GM12891 (cell line): ENCODE measurements at regions not wholly inside any gene's neighbourhood (a gene's known extent, or its start where the extent isn't known, plus 50 kb on each side); places are given as distances from the start of the nearest gene placed in this dataset.

Experiments used
- DNase-seq: peaks from one replicate; pipeline ENCODE4 v3.0.0; 2011; ENCODE audit warnings: low spot score; ENCODE audit not compliant: insufficient read length
- FAIRE-seq: peaks from 2 replicates; lab custom pipeline; 2011; peaks lifted over from hg19 to GRCh38; lab: Jason Lieb, UNC
- PAX5 ChIP-seq: IDR thresholded peaks from 2 replicates; pipeline ENCODE4 v1.6.1; 2011; ENCODE audit warnings: low read length, moderate library complexity, mild to moderate bottlenecking; ENCODE audit not compliant: insufficient read depth, severe bottlenecking
- POLR2A ChIP-seq: IDR thresholded peaks from 2 replicates; pipeline ENCODE4 v1.6.1; 2011; ENCODE audit warnings: low read depth, low read length, control low read depth
- POLR2AphosphoS5 ChIP-seq: IDR thresholded peaks from 2 replicates; pipeline ENCODE4 v1.6.1; 2011; ENCODE audit warnings: low read depth, low read length, control low read depth
- POU2F2 ChIP-seq: IDR thresholded peaks from 2 replicates; pipeline ENCODE4 v1.6.1; 2011; ENCODE audit warnings: low read depth, mild to moderate bottlenecking, control low read depth, low read length, moderate library complexity
- SPI1 ChIP-seq: IDR thresholded peaks from 2 replicates; pipeline ENCODE4 v1.6.1; 2011; ENCODE audit warnings: low read depth, low read length, control low read depth
- TAF1 ChIP-seq: IDR thresholded peaks from 2 replicates; pipeline ENCODE4 v1.6.1; 2011; ENCODE audit warnings: low read depth, low read length, control low read depth

DNA sequence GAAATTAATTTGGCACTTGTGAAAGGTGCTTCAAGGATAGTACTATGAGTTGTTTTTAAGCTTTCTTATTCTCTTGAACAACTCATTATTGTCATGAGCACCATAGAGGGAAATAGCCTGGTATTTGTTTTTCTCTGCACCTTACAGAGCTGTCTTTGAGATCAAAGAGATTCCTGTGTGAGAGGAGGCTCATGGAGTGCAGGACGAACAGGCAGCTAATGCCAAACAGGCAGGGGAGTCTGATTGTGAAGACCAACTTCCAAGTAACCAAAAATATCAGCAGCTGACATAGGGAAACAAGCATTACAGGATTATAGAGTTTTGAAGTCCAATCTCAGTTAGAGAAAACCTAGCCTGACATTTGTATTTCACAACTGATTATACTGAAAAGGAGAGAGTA is 110.6 kb upstream of the TENT5A start:
- no peak for FAIRE-seq
- no peak for DNase-seq
- TF ChIP-seq SPI1 (no peak), POU2F2 (no peak), PAX5 (no peak)

DNA sequence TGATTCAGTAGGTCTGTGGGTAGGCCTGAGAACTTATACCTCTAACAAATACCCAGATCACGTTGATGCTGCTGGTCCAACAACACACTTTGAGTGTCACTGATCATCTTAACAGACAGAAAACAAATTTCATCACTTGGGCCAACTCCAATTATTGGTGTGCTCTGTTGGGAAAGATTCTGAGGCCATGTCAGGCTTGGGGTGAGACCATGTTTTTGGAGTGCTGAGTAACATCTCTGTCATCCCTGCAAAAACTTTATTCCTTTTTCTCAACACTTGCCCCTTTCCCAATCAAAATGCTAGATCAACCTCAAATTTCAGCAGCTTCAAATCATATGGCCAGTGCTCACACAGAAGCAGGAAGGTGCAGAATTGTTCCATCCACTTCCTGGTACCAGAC is 108.8 kb upstream of the TENT5A start:
- no peak for DNase-seq
- no peak for FAIRE-seq
- TF ChIP-seq POU2F2 (no peak), POLR2AphosphoS5 (no peak), SPI1 (no peak), TAF1 (no peak), PAX5 (no peak), POLR2A (no peak)

DNA sequence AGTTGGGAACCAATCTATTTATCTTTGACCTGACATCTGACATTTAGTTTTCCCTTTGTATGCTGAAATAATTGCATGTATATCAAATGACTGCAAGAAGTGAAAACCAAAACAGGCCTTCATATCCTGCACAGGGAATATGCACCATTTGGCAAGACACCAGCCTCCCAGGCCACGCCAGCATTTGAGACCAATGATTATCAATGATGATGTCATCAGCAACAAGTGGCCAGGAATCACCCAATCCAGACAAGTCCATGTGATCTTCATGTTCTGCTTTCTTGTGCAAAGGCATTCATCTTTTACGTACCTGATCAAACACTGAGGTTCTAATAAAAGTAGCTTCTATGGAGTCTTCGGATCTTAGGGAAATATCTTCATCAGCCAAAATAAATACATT is 107.4 kb upstream of the TENT5A start:
- DNase-seq = no peak
- no peak for FAIRE-seq
- no peak for TF ChIP-seq PAX5
- TF ChIP-seq SPI1 = no peak
- no peak for TF ChIP-seq POLR2A
- TF ChIP-seq TAF1 = no peak
- TF ChIP-seq POU2F2 = no peak
- TF ChIP-seq POLR2AphosphoS5 = no peak

DNA sequence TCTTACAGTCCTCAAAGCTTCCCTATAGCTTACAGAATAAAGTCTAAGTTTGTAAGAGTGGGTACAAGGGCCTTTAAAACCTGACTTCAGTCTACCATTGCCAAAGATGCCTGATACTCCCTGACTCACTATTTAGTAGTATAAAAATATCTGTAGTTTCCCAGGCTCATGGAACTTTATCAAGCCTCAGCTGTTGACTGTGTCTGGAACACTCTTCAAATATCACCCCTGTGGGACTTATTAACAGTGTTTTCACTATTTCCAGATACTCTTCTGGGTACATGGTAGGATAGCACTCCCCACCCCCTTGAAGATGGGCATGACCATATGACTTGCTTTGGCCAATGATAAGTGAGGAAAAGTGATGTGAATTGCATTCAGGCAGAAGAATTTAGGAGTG is 105.3 kb upstream of the TENT5A start:
- no peak for DNase-seq
- TF ChIP-seq PAX5 (no peak), SPI1 (no peak), POU2F2 (no peak), POLR2A (no peak), POLR2AphosphoS5 (no peak), TAF1 (no peak)
- no peak for FAIRE-seq

DNA sequence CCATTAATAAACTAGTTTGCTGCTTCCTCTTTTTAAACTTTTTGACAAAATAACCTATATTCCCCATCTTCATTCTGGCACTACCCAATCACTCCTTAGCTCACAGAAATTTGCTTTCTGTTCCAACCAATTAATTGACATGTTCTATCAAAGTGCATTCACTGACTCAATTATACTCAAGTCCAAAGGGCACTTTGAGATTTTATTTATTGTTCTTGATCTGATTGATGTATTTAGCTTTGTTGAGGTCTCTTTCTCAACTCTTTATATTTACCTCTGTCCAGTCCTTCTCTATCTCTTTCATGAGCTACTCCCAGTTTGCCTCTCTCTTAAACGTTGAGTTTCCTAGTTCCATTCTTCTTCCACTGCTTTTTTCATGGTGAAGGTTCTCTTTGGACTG is 104.4 kb upstream of the TENT5A start:
- no peak for DNase-seq
- FAIRE-seq = no peak
- no peak for TF ChIP-seq SPI1
- TF ChIP-seq POLR2A = no peak
- TF ChIP-seq POLR2AphosphoS5 = no peak
- TF ChIP-seq POU2F2 = no peak
- TF ChIP-seq TAF1 = no peak
- no peak for TF ChIP-seq PAX5

DNA sequence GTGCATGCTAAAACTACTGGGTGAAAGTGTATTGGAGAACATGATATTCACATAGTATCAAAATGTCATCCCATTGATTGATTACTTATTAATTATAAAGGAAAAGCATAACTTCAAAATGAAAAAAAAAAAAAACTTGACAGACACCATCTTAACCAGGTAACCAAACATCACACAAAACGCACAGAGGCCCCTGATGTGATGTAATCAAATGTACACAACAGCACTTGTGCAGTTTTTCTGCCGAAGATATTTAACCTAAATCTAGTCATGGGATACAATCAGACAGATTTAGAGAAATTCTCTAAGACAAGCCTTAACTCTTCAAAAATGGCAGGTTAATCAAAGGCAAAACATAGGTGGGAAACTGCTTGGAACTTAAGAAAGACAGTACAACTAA is 102.0 kb upstream of the TENT5A start:
- DNase-seq = no peak
- FAIRE-seq = no peak
- TF ChIP-seq PAX5 = no peak
- TF ChIP-seq POLR2A = no peak
- TF ChIP-seq TAF1 = no peak
- TF ChIP-seq SPI1 = no peak
- no peak for TF ChIP-seq POU2F2
- no peak for TF ChIP-seq POLR2AphosphoS5

DNA sequence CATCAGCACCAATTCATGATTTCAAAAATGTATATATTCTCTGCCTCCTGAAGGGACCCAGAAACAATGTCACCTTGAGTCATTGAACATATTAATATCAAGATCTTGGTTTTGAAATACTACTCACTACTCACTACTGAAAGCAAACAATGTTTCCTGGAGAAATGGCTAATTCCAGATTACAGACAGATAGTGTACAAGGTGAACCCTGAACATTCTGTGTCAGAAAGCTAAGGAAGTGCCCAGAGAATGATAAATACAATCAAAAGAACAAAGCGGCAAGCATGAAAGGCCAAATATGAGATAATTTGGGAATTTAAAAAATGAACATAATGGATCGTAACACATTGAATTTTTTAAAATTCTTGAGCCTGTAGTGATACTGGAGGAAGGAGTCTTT is 101.5 kb upstream of the TENT5A start:
- TF ChIP-seq TAF1 (no peak), PAX5 (no peak), POLR2A (no peak), SPI1 (no peak), POU2F2 (no peak), POLR2AphosphoS5 (no peak)
- no peak for DNase-seq
- no peak for FAIRE-seq

DNA sequence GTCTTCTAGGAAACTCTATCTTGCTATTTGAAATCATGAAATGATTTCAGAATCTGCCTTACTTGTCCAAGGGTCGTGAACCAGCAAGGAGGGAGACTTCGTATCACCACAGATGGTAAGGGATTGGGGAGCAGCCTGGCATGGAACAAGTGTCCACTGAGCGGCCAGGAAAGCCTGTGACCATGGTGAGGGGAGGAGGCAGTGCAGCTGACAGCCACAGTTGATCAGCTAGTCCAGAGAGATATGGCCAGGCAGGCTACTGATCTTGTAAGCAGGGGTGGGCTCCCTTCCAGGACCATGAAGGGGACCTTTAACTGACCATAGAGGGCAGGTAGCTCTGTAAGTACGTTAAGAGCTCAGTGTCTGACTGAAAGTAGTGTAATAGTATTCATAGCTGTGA is 96.8 kb upstream of the TENT5A start:
- no peak for DNase-seq
- no peak for FAIRE-seq
- TF ChIP-seq POLR2A (no peak), PAX5 (no peak), POU2F2 (no peak), SPI1 (no peak), POLR2AphosphoS5 (no peak), TAF1 (no peak)

DNA sequence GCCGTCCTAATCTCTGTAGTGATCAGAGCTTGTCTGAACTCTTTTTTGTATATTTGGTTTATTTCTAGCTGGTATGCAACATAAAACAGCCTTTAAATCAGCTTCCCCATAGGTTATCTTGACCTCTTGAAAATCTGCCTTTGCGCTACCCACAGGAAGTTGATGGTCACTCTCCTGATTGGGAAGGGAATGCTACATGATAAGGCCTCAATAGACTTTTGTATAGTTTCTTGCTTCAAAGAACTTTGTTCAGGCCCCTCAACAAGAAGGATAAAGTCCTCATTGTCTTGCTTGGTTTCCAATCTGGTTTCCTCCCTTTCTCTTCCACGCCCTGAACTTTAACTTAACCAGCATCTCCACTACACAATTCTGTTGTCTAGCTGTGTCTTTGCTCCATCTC is 95.4 kb upstream of the TENT5A start:
- no peak for FAIRE-seq
- TF ChIP-seq SPI1 = no peak
- no peak for TF ChIP-seq POLR2AphosphoS5
- no peak for TF ChIP-seq TAF1
- no peak for TF ChIP-seq POLR2A
- TF ChIP-seq POU2F2 = no peak
- no peak for TF ChIP-seq PAX5
- no peak for DNase-seq

DNA sequence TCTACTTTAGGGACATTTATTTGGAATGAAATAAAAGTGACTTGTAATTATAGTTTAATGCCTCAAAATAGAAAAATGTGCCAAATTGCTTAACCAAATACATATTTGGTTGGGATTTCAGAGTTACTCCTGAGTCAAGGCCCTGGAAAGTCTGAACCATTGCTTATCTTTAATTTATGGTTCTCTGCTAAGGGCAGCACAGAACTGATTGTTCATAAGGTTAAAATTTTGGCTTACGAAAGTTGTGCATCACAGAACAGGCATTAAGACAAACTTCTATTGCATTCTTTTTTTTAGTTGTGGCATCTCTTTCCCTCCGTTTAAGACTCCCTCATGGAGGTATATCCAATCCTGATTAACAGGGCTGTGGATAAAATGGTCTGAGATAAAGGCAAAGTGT is 92.2 kb upstream of the TENT5A start:
- DNase-seq (no peak), FAIRE-seq (no peak)
- TF ChIP-seq SPI1 = no peak
- TF ChIP-seq POLR2A = no peak
- no peak for TF ChIP-seq POLR2AphosphoS5

DNA sequence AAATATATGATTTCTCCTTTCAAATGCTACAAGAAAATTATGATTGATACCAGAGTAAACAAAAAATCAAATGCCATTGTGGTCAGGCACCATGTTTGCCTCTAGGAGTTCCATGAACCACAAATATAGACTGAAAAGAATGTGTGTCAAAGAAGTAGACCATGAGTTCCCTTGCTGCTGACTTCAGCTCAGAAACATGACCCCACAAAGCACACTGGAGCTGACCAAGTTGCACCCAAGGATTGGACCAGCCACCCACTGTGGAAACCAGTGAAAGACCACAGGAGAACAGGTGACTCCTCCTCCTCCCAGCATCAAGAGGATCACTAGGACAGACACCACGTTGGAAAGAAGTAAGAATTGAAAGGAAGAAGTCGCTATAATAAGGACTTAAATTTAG is 90.8 kb upstream of the TENT5A start:
- TF ChIP-seq SPI1 (no peak), POU2F2 (no peak), TAF1 (no peak), POLR2A (no peak), POLR2AphosphoS5 (no peak), PAX5 (no peak)
- DNase-seq = no peak
- FAIRE-seq = no peak
